Natural killer cell (primary cell): ENCODE measurements at regions not wholly inside any gene's neighbourhood (a gene's known extent, or its start where the extent isn't known, plus 50 kb on each side); places are given as distances from the start of the nearest gene placed in this dataset.

Experiments
- ATAC-seq, 3 donors: fragments of 150-1000 bp in 2 of 3; fragments of 200-7000 bp in 1 of 3; cut with Tn5 transposase; 1 replicate in 1 of 3; 2 replicates in 2 of 3; pipeline ENCODE4 v1.10.0; 2021; ENCODE audit warnings: mild to moderate bottlenecking in 2 of 3, moderate library complexity in 2 of 3
- DNase-seq, 2 donors: peaks; one replicate each; pipeline versions ENCODE4 v3.0.0 to v3.0.0-alpha.2; 2013 to 2021; ENCODE audit warnings: mixed read lengths in 1 of 2
- H3K27ac ChIP-seq: one replicate; pipeline ENCODE4 v1.5.1; 2013; ENCODE audit warnings: mild to moderate bottlenecking, low read length
- H3K27me3 ChIP-seq: one replicate; pipeline ENCODE4 v1.6.1; 2013; ENCODE audit warnings: low read length; ENCODE audit not compliant: control insufficient read depth, insufficient read depth
- H3K36me3 ChIP-seq: one replicate; pipeline ENCODE4 v1.6.1; 2013; ENCODE audit warnings: low read length; ENCODE audit not compliant: control insufficient read depth, insufficient read depth
- H3K4me1 ChIP-seq: one replicate; pipeline ENCODE4 v1.6.1; 2013; ENCODE audit warnings: low read length; ENCODE audit not compliant: control insufficient read depth, insufficient read depth
- H3K4me3 ChIP-seq: one replicate; pipeline ENCODE4 v1.5.1; 2013; ENCODE audit warnings: low read length
- H3K9me3 ChIP-seq: one replicate; pipeline ENCODE4 v1.6.1; 2013; ENCODE audit warnings: low read length; ENCODE audit not compliant: control insufficient read depth, insufficient read depth
- H3K27ac Mint-ChIP-seq, 2 donors: one replicate each; pipeline ENCODE4 v1.8.0; 2022; ENCODE audit warnings: mild to moderate bottlenecking in 2 of 2, mixed read lengths in 2 of 2, moderate library complexity in 1 of 2
- H3K27me3 Mint-ChIP-seq, 2 donors: one replicate each; pipeline ENCODE4 v1.8.0; 2022; ENCODE audit warnings: low read depth in 2 of 2, mixed read lengths in 2 of 2
- H3K36me3 Mint-ChIP-seq: one replicate; pipeline ENCODE4 v1.8.0; 2022; ENCODE audit warnings: mixed read lengths
- H3K4me1 Mint-ChIP-seq, 2 donors: one replicate each; pipeline ENCODE4 v1.8.0; 2022; ENCODE audit warnings: mixed read lengths in 2 of 2
- H3K4me3 Mint-ChIP-seq: one replicate; pipeline ENCODE4 v1.8.0; 2022; ENCODE audit warnings: mild to moderate bottlenecking, moderate library complexity, mixed read lengths
- H3K9me3 Mint-ChIP-seq, 2 donors: one replicate each; pipeline ENCODE4 v1.8.0; 2022; ENCODE audit warnings: mixed read lengths in 2 of 2
- WGBS: methylation state at CpG from one replicate; pipeline ENCODE4 v1.1.7; 2013; ENCODE audit warnings: missing lambda C conversion rate; ENCODE audit not compliant: insufficient coverage; 5-methylcytosine and 5-hydroxymethylcytosine counted together
- intact Hi-C: fragments of 100-400 bp; cut with micrococcal nuclease; formaldehyde crosslinking; loops from one replicate; pipeline ENCODE4 v1.14.2; 2022
- TF ChIP-seq, protein P1 (sequence below): fragments of 200-600 bp; IDR thresholded peaks from one replicate; pipeline ENCODE4 v1.8.0; 2022; ENCODE audit warnings: antibody characterized with exemption

- Mint-ChIP-seq H3K27me3 (no peaks in the 10 kb centered on the region), H3K4me3 (no peak overlapping the region), H3K27ac (no peak overlapping the region), H3K36me3 (peaks cover 13% of the 10 kb centered on the region), H3K4me1 (no peaks in the 10 kb centered on the region), H3K9me3 (peaks cover 5 to 13% of the 10 kb centered on the region in 2 donors)
- Histone ChIP-seq H3K27me3 (no peaks in the 10 kb centered on the region), H3K9me3 (peaks cover 18% of the 10 kb centered on the region), H3K27ac (no peak overlapping the region), H3K36me3 (no peaks in the 10 kb centered on the region), H3K4me1 (no peaks in the 10 kb centered on the region), H3K4me3 (no peak overlapping the region)
- 66% methylated on average over 2 of the region's 2 CpGs for WGBS
- ATAC-seq (no peak), DNase-seq (no peak)
- intact Hi-C loops = no loop called here
- TF ChIP-seq, protein P1, sequence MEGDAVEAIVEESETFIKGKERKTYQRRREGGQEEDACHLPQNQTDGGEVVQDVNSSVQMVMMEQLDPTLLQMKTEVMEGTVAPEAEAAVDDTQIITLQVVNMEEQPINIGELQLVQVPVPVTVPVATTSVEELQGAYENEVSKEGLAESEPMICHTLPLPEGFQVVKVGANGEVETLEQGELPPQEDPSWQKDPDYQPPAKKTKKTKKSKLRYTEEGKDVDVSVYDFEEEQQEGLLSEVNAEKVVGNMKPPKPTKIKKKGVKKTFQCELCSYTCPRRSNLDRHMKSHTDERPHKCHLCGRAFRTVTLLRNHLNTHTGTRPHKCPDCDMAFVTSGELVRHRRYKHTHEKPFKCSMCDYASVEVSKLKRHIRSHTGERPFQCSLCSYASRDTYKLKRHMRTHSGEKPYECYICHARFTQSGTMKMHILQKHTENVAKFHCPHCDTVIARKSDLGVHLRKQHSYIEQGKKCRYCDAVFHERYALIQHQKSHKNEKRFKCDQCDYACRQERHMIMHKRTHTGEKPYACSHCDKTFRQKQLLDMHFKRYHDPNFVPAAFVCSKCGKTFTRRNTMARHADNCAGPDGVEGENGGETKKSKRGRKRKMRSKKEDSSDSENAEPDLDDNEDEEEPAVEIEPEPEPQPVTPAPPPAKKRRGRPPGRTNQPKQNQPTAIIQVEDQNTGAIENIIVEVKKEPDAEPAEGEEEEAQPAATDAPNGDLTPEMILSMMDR = no peak
Observed at GRCh38 chr15:24879492-24879891, 75.3 kb upstream of the SNRPN start.

- WGBS = 69% methylated on average over 8 of the region's 8 CpGs
- H3K4me1 ChIP-seq = no peaks in the 10 kb centered on the region
- H3K27ac ChIP-seq = no peak overlapping the region
- H3K27me3 Mint-ChIP-seq = no peaks in the 10 kb centered on the region
- peaks cover 18% of the 10 kb centered on the region for H3K9me3 ChIP-seq
- no peak overlapping the region for H3K27ac Mint-ChIP-seq
- DNase-seq (no peak), ATAC-seq (no peak)
- H3K27me3 ChIP-seq = no peaks in the 10 kb centered on the region
- TF ChIP-seq, protein P1 = no peak
- no peak overlapping the region for H3K4me3 Mint-ChIP-seq
- H3K36me3 ChIP-seq = no peaks in the 10 kb centered on the region
- H3K4me1 Mint-ChIP-seq = no peaks in the 10 kb centered on the region
- no peak overlapping the region for H3K4me3 ChIP-seq
- H3K36me3 Mint-ChIP-seq = peaks cover 13% of the 10 kb centered on the region
- intact Hi-C loops = no loop called here
- H3K9me3 Mint-ChIP-seq = peaks cover 3 to 11% of the 10 kb centered on the region in 2 donors
Observed at GRCh38 chr15:24880663-24881062, 74.1 kb upstream of the SNRPN start.

- Mint-ChIP-seq H3K4me1 (no peaks in the 10 kb centered on the region), H3K36me3 (no peaks in the 10 kb centered on the region), H3K9me3 (peaks cover 2 to 9% of the 10 kb centered on the region in 2 donors), H3K27me3 (no peaks in the 10 kb centered on the region), H3K27ac (no peak overlapping the region), H3K4me3 (no peak overlapping the region)
- no peak for DNase-seq
- Histone ChIP-seq H3K4me3 (no peak overlapping the region), H3K27ac (no peak overlapping the region), H3K36me3 (no peaks in the 10 kb centered on the region), H3K9me3 (peaks cover 3% of the 10 kb centered on the region), H3K4me1 (no peaks in the 10 kb centered on the region), H3K27me3 (no peaks in the 10 kb centered on the region)
- no peak for ATAC-seq
- 69% methylated on average over 3 of the region's 3 CpGs for WGBS
- intact Hi-C loops = no loop called here
- TF ChIP-seq, protein P1 = no peak
Observed at GRCh38 chr15:24886538-24886937, 68.2 kb upstream of the SNRPN start.

GRCh38 chr15:24898715-24899272 lies 56.0 kb upstream of the SNRPN start:
- peaks cover 7% of the 10 kb centered on the region for H3K36me3 Mint-ChIP-seq
- H3K4me3 Mint-ChIP-seq = no peak overlapping the region
- no peak overlapping the region for H3K27ac Mint-ChIP-seq
- H3K9me3 Mint-ChIP-seq = peaks cover 13 to 15% of the 10 kb centered on the region in 2 donors
- no peak for ATAC-seq
- no peaks in the 10 kb centered on the region for H3K27me3 ChIP-seq
- intact Hi-C loops = no loop called here
- no peaks in the 10 kb centered on the region for H3K36me3 ChIP-seq
- H3K4me1 ChIP-seq = no peaks in the 10 kb centered on the region
- H3K27me3 Mint-ChIP-seq = no peaks in the 10 kb centered on the region
- no peaks in the 10 kb centered on the region for H3K4me1 Mint-ChIP-seq
- H3K4me3 ChIP-seq = no peak overlapping the region
- TF ChIP-seq, protein P1 = no peak
- H3K27ac ChIP-seq = no peak overlapping the region
- 72% methylated on average over 7 of the region's 8 CpGs for WGBS
- peaks cover 5% of the 10 kb centered on the region for H3K9me3 ChIP-seq
- DNase-seq = no peak
